ENCODE measurements at regions not wholly inside any gene's neighbourhood (a gene's known extent, or its start where the extent isn't known, plus 50 kb on each side); places are given as distances from the start of the nearest gene placed in this dataset.

GRCh38 chr7:25828468-25828867, 323.5 kb upstream of the NFE2L3 start:
- no peaks in the 10 kb centered on the region for H3K36me3 ChIP-seq (ENCODE audit: control insufficient read depth, insufficient read depth, low read length)
- no peaks in the 10 kb centered on the region for H3K27me3 ChIP-seq (replicated peaks; ENCODE audit: control insufficient read depth, insufficient read depth, low read length)
- no peak for DNase-seq (ENCODE audit: extremely low read depth, insufficient read length)
- H3K4me3 ChIP-seq (replicated peaks; ENCODE audit: low read depth, low read length) = no peak overlapping the region
- no peak for TF ChIP-seq CTCF (IDR thresholded peaks at IDR 0.05; ENCODE audit: insufficient read depth, low read length, poor library complexity, severe bottlenecking)

- TF ChIP-seq CTCF (IDR thresholded peaks at IDR 0.05; ENCODE audit: insufficient read depth, low read length, poor library complexity, severe bottlenecking) = no peak
- no peak for DNase-seq (ENCODE audit: extremely low read depth, insufficient read length)
- H3K27me3 ChIP-seq (replicated peaks; ENCODE audit: control insufficient read depth, insufficient read depth, low read length) = no peaks in the 10 kb centered on the region
- no peak overlapping the region for H3K4me3 ChIP-seq (replicated peaks; ENCODE audit: low read depth, low read length)
- no peaks in the 10 kb centered on the region for H3K36me3 ChIP-seq (ENCODE audit: control insufficient read depth, insufficient read depth, low read length)
These were observed 322.3 kb upstream of the NFE2L3 start for GRCh38 chr7:25829663-25830062.

- H3K4me3 ChIP-seq (replicated peaks; ENCODE audit: low read depth, low read length) = no peak overlapping the region
- TF ChIP-seq CTCF (IDR thresholded peaks at IDR 0.05; ENCODE audit: insufficient read depth, low read length, poor library complexity, severe bottlenecking) = no peak
- H3K27me3 ChIP-seq (replicated peaks; ENCODE audit: control insufficient read depth, insufficient read depth, low read length) = no peaks in the 10 kb centered on the region
- no peaks in the 10 kb centered on the region for H3K36me3 ChIP-seq (ENCODE audit: control insufficient read depth, insufficient read depth, low read length)
- DNase-seq (ENCODE audit: extremely low read depth, insufficient read length) = no peak
These were observed 321.8 kb upstream of the NFE2L3 start for GRCh38 chr7:25830215-25830614.

GRCh38 chr7:25831062-25831691, 320.8 kb upstream of the NFE2L3 start:
- DNase-seq (ENCODE audit: extremely low read depth, insufficient read length) = no peak
- no peaks in the 10 kb centered on the region; the same call in 1 of the 2 replicates for H3K27me3 ChIP-seq (replicated peaks; ENCODE audit: control insufficient read depth, insufficient read depth, low read length)
- no peaks in the 10 kb centered on the region for H3K36me3 ChIP-seq (ENCODE audit: control insufficient read depth, insufficient read depth, low read length)
- TF ChIP-seq CTCF (IDR thresholded peaks at IDR 0.05; ENCODE audit: insufficient read depth, low read length, poor library complexity, severe bottlenecking) = no peak
- no peak overlapping the region for H3K4me3 ChIP-seq (replicated peaks; ENCODE audit: low read depth, low read length)

- Histone ChIP-seq H3K4me3 (replicated peaks; ENCODE audit: low read depth, low read length) (no peak overlapping the region), H3K36me3 (ENCODE audit: control insufficient read depth, insufficient read depth, low read length) (no peaks in the 10 kb centered on the region), H3K27me3 (replicated peaks; ENCODE audit: control insufficient read depth, insufficient read depth, low read length) (no peaks in the 10 kb centered on the region; the same call in 1 of the 2 replicates)
- no peak for DNase-seq (ENCODE audit: extremely low read depth, insufficient read length)
- TF ChIP-seq CTCF (IDR thresholded peaks at IDR 0.05; ENCODE audit: insufficient read depth, low read length, poor library complexity, severe bottlenecking) = no peak
These were observed 320.1 kb upstream of the NFE2L3 start for GRCh38 chr7:25831831-25832411.

Measured in GM06990 (cell line).